ENCODE measurements at regions not wholly inside any gene's neighbourhood (a gene's known extent, or its start where the extent isn't known, plus 50 kb on each side); places are given as distances from the start of the nearest gene placed in this dataset.
"Not testable (repeated sequence)": the region's sequence is repeated elsewhere in the genome, so short reads cannot be mapped to it uniquely, and the experiment has no call there.

- H3K36me3 ChIP-seq: no peaks in the 10 kb centered on the region
- no peak for ATAC-seq
Measured at GRCh38 chr6:135623979-135624378, 126.4 kb upstream of the AHI1 start.

GRCh38 chr6:135624402-135625295 lies 127.1 kb upstream of the AHI1 start:
- ATAC-seq (no peak), DNase-seq (no peak)
- intact Hi-C loops (cut with DNase I): no loop called here
- Histone ChIP-seq H3K9me3 (no peaks in the 10 kb centered on the region), H3K27ac (no peak overlapping the region), H3K27me3 (no peaks in the 10 kb centered on the region), H3K36me3 (no peaks in the 10 kb centered on the region), H3K4me1 (no peaks in the 10 kb centered on the region), H3K4me3 (no peak overlapping the region)
- TF ChIP-seq CTCF (IDR thresholded peaks at IDR 0.05): no peak
- TF ChIP-seq POLR2A (IDR thresholded peaks at IDR 0.05): no peak
- WGBS, 4 donors: 56 to 64% (median 61%) methylated on average over 9 of the region's 9 CpGs

More at GRCh38 chr6:135623979-135624378, 126.4 kb upstream of the AHI1 start:
- Histone ChIP-seq H3K27me3 (no peaks in the 10 kb centered on the region), H3K9me3 (no peaks in the 10 kb centered on the region), H3K4me1 (no peaks in the 10 kb centered on the region), H3K4me3 (no peak overlapping the region), H3K27ac (no peak overlapping the region)
- no peak for TF ChIP-seq POLR2A (IDR thresholded peaks at IDR 0.05)
- TF ChIP-seq CTCF (IDR thresholded peaks at IDR 0.05): no peak
- WGBS, 4 donors: 89 to 96% (median 94%) methylated on average over 1 of the region's 1 CpG
- intact Hi-C loops (cut with DNase I): no loop called here
- DNase-seq: no peak

- 81 to 98% (median 90%) methylated on average over 7 of the region's 7 CpGs for WGBS, 4 donors
- H3K4me1 ChIP-seq; intact Hi-C loops (cut with DNase I); H3K36me3 ChIP-seq; H3K27ac ChIP-seq; H3K4me3 ChIP-seq; H3K27me3 ChIP-seq; ATAC-seq; DNase-seq; H3K9me3 ChIP-seq: not testable (repeated sequence)
Measured at GRCh38 chr6:135626001-135626400, 128.5 kb upstream of the AHI1 start.

- H3K9me3 ChIP-seq: no peaks in the 10 kb centered on the region
- DNase-seq (no peak), ATAC-seq (no peak)
- H3K4me3 ChIP-seq: no peak overlapping the region
- TF ChIP-seq CTCF (IDR thresholded peaks at IDR 0.05) (no peak), POLR2A (IDR thresholded peaks at IDR 0.05) (no peak)
- H3K4me1 ChIP-seq: peaks cover 0 to 8% (median 0%) of the 10 kb centered on the region in 12 donors
- H3K36me3 ChIP-seq: no peaks in the 10 kb centered on the region
- no peak overlapping the region for H3K27ac ChIP-seq
- H3K27me3 ChIP-seq: no peaks in the 10 kb centered on the region
- intact Hi-C loops (cut with DNase I): no loop called here
Measured at GRCh38 chr6:135627092-135627715, 129.7 kb upstream of the AHI1 start.

All from heart left ventricle (tissue), 16 donors.